Endothelial cell of umbilical vein (primary cell): ENCODE measurements at regions not wholly inside any gene's neighbourhood (a gene's known extent, or its start where the extent isn't known, plus 50 kb on each side); places are given as distances from the start of the nearest gene placed in this dataset.

ENCODE experiments used
- CTCF ChIP-seq, 2 donors: IDR thresholded peaks; 1 replicate in 1 of 2; 2 replicates in 1 of 2; pipeline ENCODE4 v1.5.1; 2011; ENCODE audit warnings: low read length in 2 of 2, mild to moderate bottlenecking in 2 of 2, moderate library complexity in 2 of 2, control low read depth in 1 of 2, inconsistent platforms in 1 of 2, low read depth in 1 of 2; ENCODE audit not compliant: insufficient read depth in 1 of 2; ENCODE audit errors: extremely low read depth in 1 of 2
- GATA2 ChIP-seq: IDR thresholded peaks from 2 replicates; pipeline ENCODE4 v1.7.0; 2011; ENCODE audit warnings: low read depth, mild to moderate bottlenecking, moderate library complexity, mixed read lengths, low read length; ENCODE audit not compliant: insufficient read length, insufficient read depth
- POLR2A ChIP-seq: IDR thresholded peaks from 2 replicates; pipeline ENCODE4 v1.6.1; 2012; ENCODE audit warnings: low read depth, mild to moderate bottlenecking, control low read depth, low read length

- TF ChIP-seq CTCF (IDR thresholded peaks at IDR 0.05; ENCODE audit: extremely low read depth in 1 of 2, insufficient read depth in 1 of 2, low read depth in 1 of 2, low read length in 2 of 2) (no peak), GATA2 (no peak), POLR2A (no peak)
These were observed 853.4 kb downstream of the STIM2 start for GRCh38 chr4:27714073-27714472.
